Naive thymus-derived CD4-positive, alpha-beta T cell (primary cell): ENCODE measurements at regions not wholly inside any gene's neighbourhood (a gene's known extent, or its start where the extent isn't known, plus 50 kb on each side); places are given as distances from the start of the nearest gene placed in this dataset.

Experiments used
- ATAC-seq: fragments of 150-1000 bp; cut with Tn5 transposase; 2 replicates; pipeline ENCODE4 v1.10.0; 2021; ENCODE audit warnings: mild to moderate bottlenecking, moderate library complexity
- CTCF ChIA-PET: fragments of 350-600 bp; sonication (Branson Sonifier 250); formaldehyde crosslinking; loops from one replicate; lab custom pipeline; 2021; ENCODE audit warnings: antibody characterized with exemption; lab: Charles Lee
- POLR2A ChIA-PET: fragments of 350-600 bp; sonication (Branson Sonifier 250); formaldehyde crosslinking; loops from one replicate; lab custom pipeline; 2021; ENCODE audit warnings: antibody characterized with exemption, inconsistent platforms; lab: Charles Lee
- DNase-seq, 9 donors: peaks; one replicate each; pipeline versions ENCODE4 v3.0.0 to v3.0.0-alpha.2; 2020 to 2022; ENCODE audit warnings: mixed read lengths in 1 of 9
- H3K27ac ChIP-seq: one replicate; pipeline ENCODE4 v1.7.0; 2013; ENCODE audit warnings: mild to moderate bottlenecking, low read depth, low read length, moderate library complexity
- H3K27me3 ChIP-seq, 2 donors: one replicate each; pipeline ENCODE4 v1.7.0; 2013; ENCODE audit warnings: low read length in 2 of 2, mild to moderate bottlenecking in 2 of 2, moderate library complexity in 2 of 2; ENCODE audit not compliant: control insufficient read depth in 2 of 2, insufficient read depth in 2 of 2
- H3K36me3 ChIP-seq, 3 experiments: 1 replicate in 2 of 3; 2 replicates in 1 of 3; pipeline ENCODE4 v1.7.0; 2013; ENCODE audit warnings: low read length in 3 of 3, mild to moderate bottlenecking in 3 of 3, moderate library complexity in 1 of 3; ENCODE audit not compliant: insufficient read depth in 3 of 3, control insufficient read depth in 2 of 3
- H3K4me1 ChIP-seq, 2 donors: one replicate each; pipeline ENCODE4 v1.7.0; 2013; ENCODE audit warnings: low read length in 2 of 2, mild to moderate bottlenecking in 2 of 2, moderate library complexity in 1 of 2; ENCODE audit not compliant: control insufficient read depth in 2 of 2, insufficient read depth in 2 of 2
- H3K4me3 ChIP-seq: 2 replicates; pipeline ENCODE4 v1.7.0; 2013; ENCODE audit warnings: mild to moderate bottlenecking, low read length
- H3K9me3 ChIP-seq, 3 experiments: 1 replicate in 2 of 3; 2 replicates in 1 of 3; pipeline ENCODE4 v1.7.0; 2013; ENCODE audit warnings: low read length in 3 of 3; ENCODE audit not compliant: control insufficient read depth in 2 of 3
- H3K27ac Mint-ChIP-seq, 9 donors: one replicate each; pipeline ENCODE4 v1.8.0; 2020 to 2022; ENCODE audit warnings: mixed read lengths in 9 of 9, mild to moderate bottlenecking in 8 of 9, moderate library complexity in 5 of 9, inconsistent platforms in 2 of 9
- H3K27me3 Mint-ChIP-seq, 5 donors: one replicate each; pipeline ENCODE4 v1.8.0; 2021 to 2022; ENCODE audit warnings: mixed read lengths in 5 of 5, mild to moderate bottlenecking in 1 of 5
- H3K36me3 Mint-ChIP-seq, 5 donors: one replicate each; pipeline ENCODE4 v1.8.0; 2020 to 2022; ENCODE audit warnings: mixed read lengths in 5 of 5, mild to moderate bottlenecking in 3 of 5, inconsistent platforms in 1 of 5
- H3K4me1 Mint-ChIP-seq, 7 donors: one replicate each; pipeline ENCODE4 v1.8.0; 2020 to 2022; ENCODE audit warnings: mixed read lengths in 7 of 7, mild to moderate bottlenecking in 3 of 7, inconsistent platforms in 1 of 7
- H3K4me3 Mint-ChIP-seq, 10 donors: one replicate each; pipeline ENCODE4 v1.8.0; 2020 to 2022; ENCODE audit warnings: mild to moderate bottlenecking in 10 of 10, mixed read lengths in 10 of 10, moderate library complexity in 6 of 10, inconsistent platforms in 2 of 10
- H3K9me3 Mint-ChIP-seq, 11 donors: one replicate each; pipeline ENCODE4 v1.8.0; 2020 to 2022; ENCODE audit warnings: mixed read lengths in 11 of 11, mild to moderate bottlenecking in 4 of 11, inconsistent platforms in 1 of 11, moderate library complexity in 1 of 11
- intact Hi-C, 2 donors: fragments of 100-400 bp; cut with micrococcal nuclease; formaldehyde crosslinking; loops; one replicate each; pipeline ENCODE4 v1.15.1; 2023

- no peaks in the 10 kb centered on the region for H3K4me1 Mint-ChIP-seq
- no peaks in the 10 kb centered on the region for H3K4me1 ChIP-seq
- ChIA-PET CTCF (no interaction called here), POLR2A (no interaction called here)
- DNase-seq (no peak), ATAC-seq (no peak)
- no peak overlapping the region for H3K27ac Mint-ChIP-seq
- intact Hi-C loops: no loop called here
- H3K4me3 Mint-ChIP-seq: no peak overlapping the region
- H3K9me3 Mint-ChIP-seq: peaks cover 0 to 36% (median 11%) of the 10 kb centered on the region in 11 donors
- H3K27me3 ChIP-seq: no peaks in the 10 kb centered on the region
- no peak overlapping the region for H3K27ac ChIP-seq
- peaks cover 0 to 7% (median 0%) of the 10 kb centered on the region in 5 donors for H3K36me3 Mint-ChIP-seq
- no peaks in the 10 kb centered on the region for H3K36me3 ChIP-seq
- no peak overlapping the region for H3K4me3 ChIP-seq
- no peaks in the 10 kb centered on the region for H3K27me3 Mint-ChIP-seq
- H3K9me3 ChIP-seq: peaks cover 0 to 6% (median 0%) of the 10 kb centered on the region in 3 experiments
Measured at GRCh38 chr16:64297863-64298600, 823.8 kb downstream of the CDH11 start.

GRCh38 chr16:64295466-64295865, 826.4 kb downstream of the CDH11 start:
- no peaks in the 10 kb centered on the region for H3K4me1 Mint-ChIP-seq
- H3K27me3 Mint-ChIP-seq: no peaks in the 10 kb centered on the region
- CTCF ChIA-PET: no interaction called here
- POLR2A ChIA-PET: no interaction called here
- Histone ChIP-seq H3K27ac (no peak overlapping the region), H3K4me1 (no peaks in the 10 kb centered on the region), H3K36me3 (no peaks in the 10 kb centered on the region), H3K4me3 (no peak overlapping the region), H3K27me3 (no peaks in the 10 kb centered on the region), H3K9me3 (peaks cover 0 to 6% (median 0%) of the 10 kb centered on the region in 3 experiments)
- no peak overlapping the region for H3K4me3 Mint-ChIP-seq
- intact Hi-C loops: no loop called here
- H3K9me3 Mint-ChIP-seq: peaks cover 0 to 38% (median 15%) of the 10 kb centered on the region in 11 donors
- H3K27ac Mint-ChIP-seq: no peak overlapping the region
- H3K36me3 Mint-ChIP-seq: peaks cover 0 to 7% (median 0%) of the 10 kb centered on the region in 5 donors
- ATAC-seq (no peak), DNase-seq (no peak)

GRCh38 chr16:64292953-64293352, 828.9 kb downstream of the CDH11 start:
- Histone ChIP-seq H3K4me1 (no peaks in the 10 kb centered on the region), H3K36me3 (no peaks in the 10 kb centered on the region)
- intact Hi-C loops: no loop called here

GRCh38 chr16:64292161-64292560, 829.7 kb downstream of the CDH11 start:
- no peaks in the 10 kb centered on the region for H3K4me1 Mint-ChIP-seq
- H3K4me3 Mint-ChIP-seq: no peak overlapping the region
- DNase-seq (no peak), ATAC-seq (no peak)
- Histone ChIP-seq H3K4me3 (no peak overlapping the region), H3K27ac (no peak overlapping the region), H3K9me3 (peaks cover 0 to 2% (median 0%) of the 10 kb centered on the region in 3 experiments), H3K27me3 (no peaks in the 10 kb centered on the region), H3K36me3 (no peaks in the 10 kb centered on the region), H3K4me1 (no peaks in the 10 kb centered on the region)
- intact Hi-C loops: no loop called here
- peaks cover 0 to 2% (median 0%) of the 10 kb centered on the region in 5 donors for H3K36me3 Mint-ChIP-seq
- ChIA-PET CTCF (no interaction called here), POLR2A (no interaction called here)
- no peak overlapping the region for H3K27ac Mint-ChIP-seq
- no peaks in the 10 kb centered on the region for H3K27me3 Mint-ChIP-seq
- H3K9me3 Mint-ChIP-seq: peaks cover 5 to 29% (median 11%) of the 10 kb centered on the region in 11 donors

More at GRCh38 chr16:64292953-64293352, 828.9 kb downstream of the CDH11 start:
- ATAC-seq (no peak), DNase-seq (no peak)
- Mint-ChIP-seq H3K27me3 (no peaks in the 10 kb centered on the region), H3K4me1 (no peaks in the 10 kb centered on the region), H3K27ac (no peak overlapping the region), H3K9me3 (peaks cover 5 to 33% (median 11%) of the 10 kb centered on the region in 11 donors), H3K36me3 (peaks cover 0 to 7% (median 0%) of the 10 kb centered on the region in 5 donors), H3K4me3 (no peak overlapping the region)
- Histone ChIP-seq H3K27me3 (no peaks in the 10 kb centered on the region), H3K4me3 (no peak overlapping the region), H3K27ac (no peak overlapping the region), H3K9me3 (peaks cover 0 to 6% (median 0%) of the 10 kb centered on the region in 3 experiments)
- POLR2A ChIA-PET: no interaction called here
- CTCF ChIA-PET: no interaction called here

GRCh38 chr16:64290461-64290860, 831.4 kb downstream of the CDH11 start:
- Mint-ChIP-seq H3K27me3 (no peaks in the 10 kb centered on the region), H3K9me3 (peaks cover 3 to 24% (median 9%) of the 10 kb centered on the region in 11 donors), H3K4me1 (no peaks in the 10 kb centered on the region), H3K27ac (no peak overlapping the region), H3K4me3 (no peak overlapping the region), H3K36me3 (no peaks in the 10 kb centered on the region)
- H3K4me3 ChIP-seq: no peak overlapping the region
- ChIA-PET CTCF (no interaction called here), POLR2A (no interaction called here)
- no peak for DNase-seq
- intact Hi-C loops: no loop called here
- H3K27me3 ChIP-seq: no peaks in the 10 kb centered on the region
- no peaks in the 10 kb centered on the region for H3K9me3 ChIP-seq
- no peak overlapping the region for H3K27ac ChIP-seq
- H3K4me1 ChIP-seq: no peaks in the 10 kb centered on the region
- ATAC-seq: no peak
- no peaks in the 10 kb centered on the region for H3K36me3 ChIP-seq

GRCh38 chr16:64287655-64288528, 834.0 kb downstream of the CDH11 start:
- no peaks in the 10 kb centered on the region for H3K36me3 Mint-ChIP-seq
- intact Hi-C loops: no loop called here
- POLR2A ChIA-PET: no interaction called here
- no peak for ATAC-seq
- CTCF ChIA-PET: no interaction called here
- H3K27ac Mint-ChIP-seq: no peak overlapping the region
- H3K27me3 Mint-ChIP-seq: no peaks in the 10 kb centered on the region
- H3K9me3 Mint-ChIP-seq: peaks cover 2 to 23% (median 7%) of the 10 kb centered on the region in 11 donors
- no peak overlapping the region for H3K27ac ChIP-seq
- no peaks in the 10 kb centered on the region for H3K36me3 ChIP-seq
- no peaks in the 10 kb centered on the region for H3K4me1 Mint-ChIP-seq
- no peaks in the 10 kb centered on the region for H3K4me1 ChIP-seq
- no peaks in the 10 kb centered on the region for H3K27me3 ChIP-seq
- no peak for DNase-seq
- no peak overlapping the region for H3K4me3 Mint-ChIP-seq
- no peaks in the 10 kb centered on the region for H3K9me3 ChIP-seq
- no peak overlapping the region for H3K4me3 ChIP-seq
